ENCODE measurements at regions not wholly inside any gene's neighbourhood (a gene's known extent, or its start where the extent isn't known, plus 50 kb on each side); places are given as distances from the start of the nearest gene placed in this dataset.

GRCh38 chr18:47530695-47531094 is 279.2 kb upstream of the SKOR2 start:
- DNase-seq = no peak

DNA sequence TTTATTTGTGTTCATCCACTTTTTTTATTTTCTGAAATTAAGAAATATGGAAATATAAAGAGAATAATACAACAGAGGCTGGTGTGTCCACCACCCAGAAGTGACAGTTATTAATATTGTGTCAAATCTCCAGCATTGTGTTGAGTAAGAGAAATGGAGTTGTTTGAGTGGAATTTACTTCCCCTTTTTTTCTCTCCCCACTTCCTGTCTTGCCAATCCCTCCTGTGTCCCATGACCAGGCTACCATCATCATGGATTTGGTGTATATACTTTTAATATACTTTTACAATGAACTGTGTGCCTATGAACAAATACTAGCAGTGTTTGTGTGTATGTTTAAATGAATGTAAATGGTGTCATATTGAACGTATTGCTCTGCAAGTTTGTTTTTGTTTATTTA is 276.9 kb upstream of the SKOR2 start:
- DNase-seq = no peak

DNA sequence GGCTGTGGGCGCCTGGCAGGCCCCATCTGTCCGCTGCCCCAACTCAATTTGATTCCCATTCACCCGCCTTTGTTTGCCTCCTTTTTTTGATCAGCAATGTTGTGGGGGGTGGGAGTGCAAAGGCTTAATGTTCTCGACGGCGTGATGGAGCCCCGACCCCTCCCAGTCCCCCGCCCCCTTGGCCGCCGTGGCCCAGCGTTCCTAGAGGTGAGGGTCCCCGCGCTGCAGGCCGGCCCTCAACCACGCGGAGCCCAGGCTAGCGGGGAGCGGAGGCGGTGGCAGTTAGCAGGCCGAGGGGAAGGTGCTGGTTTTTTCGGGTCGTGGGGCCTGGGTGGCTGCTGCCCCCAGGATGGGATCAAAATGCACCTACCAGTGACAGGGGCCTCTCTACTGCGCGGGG is 274.7 kb upstream of the SKOR2 start:
- DNase-seq = no peak

DNA sequence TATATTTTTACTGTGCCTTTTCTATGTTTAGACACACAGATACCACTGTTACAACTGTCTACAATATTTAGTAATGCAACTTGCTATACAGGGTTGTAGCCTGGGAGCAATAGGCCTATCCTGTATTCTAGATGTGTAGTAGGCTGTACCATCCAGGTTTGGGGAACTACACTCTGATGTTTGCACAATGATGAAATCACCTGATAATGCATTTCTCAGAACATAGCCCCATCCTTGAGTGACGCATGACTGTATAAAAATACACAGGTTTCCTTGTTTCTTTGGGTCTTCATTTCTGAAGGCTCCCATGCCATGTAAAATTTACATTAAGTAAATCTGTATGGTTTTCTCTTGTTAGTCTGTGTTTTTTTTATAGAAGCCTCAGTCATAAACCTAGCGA is 270.9 kb upstream of the SKOR2 start:
- no peak for DNase-seq

DNA sequence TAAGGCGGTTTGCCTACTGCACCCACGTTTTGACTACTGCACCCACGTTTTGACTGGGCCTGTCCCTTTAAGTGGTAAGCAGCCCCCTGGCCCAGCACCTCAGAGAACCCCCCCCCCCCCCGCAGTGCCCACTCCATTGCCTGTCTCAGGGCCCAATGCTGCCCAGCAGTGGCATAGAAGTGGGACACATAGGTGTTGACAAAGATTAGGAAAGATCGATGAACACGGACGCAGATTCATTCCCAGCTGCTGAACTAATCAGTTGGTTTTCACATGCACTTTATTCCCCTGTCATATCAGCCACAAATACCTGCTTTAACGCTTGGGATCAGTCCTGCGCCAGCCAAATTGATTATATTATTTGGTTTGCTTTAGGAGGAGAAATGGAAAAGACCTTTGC is 268.8 kb upstream of the SKOR2 start:
- DNase-seq = no peak

DNA sequence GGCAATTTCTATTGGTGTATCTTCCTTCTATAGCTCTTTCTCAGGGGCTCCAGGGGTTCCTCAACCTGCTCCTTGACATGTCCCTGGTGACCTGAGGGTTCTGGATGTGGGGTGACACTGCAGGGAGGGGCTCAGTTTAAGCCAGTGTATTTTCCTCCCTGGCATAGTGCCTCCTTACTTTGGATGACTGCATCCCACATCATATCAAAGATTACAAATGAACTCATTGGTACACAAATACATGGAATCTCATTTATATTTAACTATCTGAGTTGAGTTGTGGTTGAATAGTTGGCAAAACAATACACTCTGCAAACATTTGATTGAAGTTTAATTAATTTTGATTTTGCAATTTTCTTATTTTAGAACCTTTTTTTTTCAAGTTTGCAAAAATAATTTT is 268.2 kb upstream of the SKOR2 start:
- DNase-seq = no peak

DNA sequence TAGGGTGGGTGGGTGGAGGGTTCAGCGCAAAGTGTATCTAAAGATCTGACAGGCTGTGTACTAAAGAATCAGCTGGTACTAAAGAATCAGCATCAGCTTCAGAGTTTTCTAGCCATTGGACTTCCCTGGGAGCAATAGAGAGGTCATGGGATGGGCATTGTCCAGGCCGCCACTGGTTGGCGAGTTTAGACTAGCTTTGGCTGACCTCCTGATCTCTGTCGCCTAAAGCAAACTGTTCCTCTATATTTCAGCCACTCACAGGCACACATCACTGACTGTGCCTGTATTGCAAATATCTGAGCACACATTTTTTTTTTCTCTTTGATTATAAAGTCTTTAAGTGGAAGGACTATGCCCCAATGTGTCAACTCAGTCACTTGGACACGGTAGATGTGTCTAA is 267.8 kb upstream of the SKOR2 start:
- no peak for DNase-seq

DNA sequence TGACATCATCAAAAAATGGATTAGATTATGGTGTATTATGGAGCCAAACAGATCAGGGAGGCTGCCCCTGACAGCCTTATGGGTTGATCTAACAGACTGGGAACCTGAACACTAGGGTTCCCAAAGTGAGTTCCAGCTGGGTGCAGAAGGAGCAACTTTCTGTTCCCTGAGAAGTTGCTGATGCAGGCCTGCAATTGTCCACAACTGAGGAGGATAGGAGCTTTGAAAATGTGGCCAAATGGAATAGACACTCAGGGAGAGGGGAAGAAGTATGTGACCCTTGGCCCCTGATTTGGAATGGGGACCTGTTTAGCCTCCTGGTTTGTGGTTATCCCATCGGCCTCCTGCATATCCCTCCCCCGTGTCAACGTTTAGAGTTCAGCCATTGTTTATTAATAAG is 262.2 kb upstream of the SKOR2 start:
- DNase-seq = no peak

- no peak for DNase-seq
These were observed 261.4 kb upstream of the SKOR2 start for GRCh38 chr18:47512726-47513435.

DNA sequence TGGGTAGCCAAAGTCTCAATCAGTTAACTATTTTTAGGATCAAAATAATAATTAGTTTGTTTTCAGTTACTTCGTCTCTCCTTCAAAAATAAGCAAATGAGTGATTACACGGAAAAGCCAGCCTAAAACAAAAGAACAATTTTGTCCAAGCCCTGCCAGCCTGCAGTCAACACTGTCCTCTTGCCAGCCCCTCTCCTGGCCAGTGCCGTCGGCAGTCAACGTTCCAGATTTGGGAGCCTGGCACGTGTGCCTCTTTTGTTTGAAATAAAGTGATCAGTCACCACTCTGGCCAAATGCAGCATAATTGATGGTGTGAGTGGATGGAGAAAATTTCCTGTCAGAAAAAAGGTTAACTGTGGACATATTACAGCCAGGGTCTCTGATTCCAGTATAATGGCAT is 260.6 kb upstream of the SKOR2 start:
- no peak for DNase-seq

DNA sequence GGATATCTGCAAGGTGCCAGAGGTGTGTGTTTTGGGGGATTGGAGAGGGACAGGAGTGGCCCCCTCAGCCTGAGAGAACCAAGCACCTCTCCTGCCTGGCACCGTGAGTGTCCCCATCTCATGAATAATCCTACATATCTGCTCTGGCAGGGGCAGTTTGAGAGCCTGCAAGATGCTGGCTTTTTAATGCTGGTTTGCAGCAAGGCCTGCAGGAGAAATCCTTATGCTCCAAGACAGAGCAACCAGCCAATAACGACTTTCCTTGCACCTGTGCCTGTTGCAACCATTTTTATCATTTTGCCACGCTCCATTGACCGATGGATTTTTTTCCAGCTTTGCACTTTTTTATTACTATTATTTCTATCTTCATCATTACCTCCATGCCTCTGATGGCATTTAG is 259.4 kb upstream of the SKOR2 start:
- DNase-seq = no peak

- no peak for DNase-seq
These were observed 256.2 kb upstream of the SKOR2 start for GRCh38 chr18:47507651-47508050.

DNA sequence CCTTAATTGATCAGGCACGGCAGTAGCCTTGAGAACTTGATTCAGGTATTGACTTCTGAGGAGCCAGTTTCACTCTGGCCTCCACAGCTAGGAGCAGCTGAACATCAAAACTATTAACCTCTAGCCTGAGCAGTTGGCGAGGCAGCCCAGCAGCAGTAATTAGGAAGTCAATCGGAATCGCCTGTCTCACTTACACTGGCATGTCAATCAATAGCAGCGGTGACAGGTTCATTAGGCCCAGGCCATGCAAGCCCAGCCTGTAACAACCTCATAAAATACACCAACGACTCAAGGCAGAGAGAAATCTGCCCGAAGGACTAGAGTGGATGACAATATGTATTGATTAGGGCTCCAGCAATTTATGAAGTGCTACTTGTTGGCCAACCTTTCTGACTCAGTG is 255.4 kb upstream of the SKOR2 start:
- no peak for DNase-seq

GRCh38 chr18:47501946-47502345 is 250.5 kb upstream of the SKOR2 start:
- DNase-seq = no peak

GRCh38 chr18:47500930-47501329 is 249.5 kb upstream of the SKOR2 start:
- DNase-seq = no peak

DNA sequence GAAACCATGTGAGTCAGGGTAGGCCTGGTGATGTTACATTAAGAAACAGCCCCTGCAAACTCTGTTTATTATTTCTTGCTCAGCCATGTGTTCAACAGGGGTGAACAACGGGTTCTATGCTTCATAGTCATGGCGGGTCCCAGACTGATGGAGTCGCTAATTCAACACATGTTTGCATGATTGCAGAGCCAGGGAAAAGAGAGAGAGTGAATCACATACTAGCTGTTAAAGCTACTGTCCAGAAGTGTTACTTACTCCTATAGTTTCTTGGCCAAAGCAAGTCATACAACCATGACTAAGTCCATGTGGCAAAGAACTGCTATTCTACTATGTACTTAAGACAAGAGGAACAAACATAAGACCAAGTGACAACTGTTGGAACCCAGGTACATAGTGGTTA is 241.2 kb upstream of the SKOR2 start:
- DNase-seq = no peak

- no peak for DNase-seq
These were observed 239.4 kb upstream of the SKOR2 start for GRCh38 chr18:47490882-47491281.

- DNase-seq = no peak
These were observed 233.8 kb upstream of the SKOR2 start for GRCh38 chr18:47485221-47485797.

GRCh38 chr18:47484068-47484467 is 232.6 kb upstream of the SKOR2 start:
- DNase-seq = no peak

DNA sequence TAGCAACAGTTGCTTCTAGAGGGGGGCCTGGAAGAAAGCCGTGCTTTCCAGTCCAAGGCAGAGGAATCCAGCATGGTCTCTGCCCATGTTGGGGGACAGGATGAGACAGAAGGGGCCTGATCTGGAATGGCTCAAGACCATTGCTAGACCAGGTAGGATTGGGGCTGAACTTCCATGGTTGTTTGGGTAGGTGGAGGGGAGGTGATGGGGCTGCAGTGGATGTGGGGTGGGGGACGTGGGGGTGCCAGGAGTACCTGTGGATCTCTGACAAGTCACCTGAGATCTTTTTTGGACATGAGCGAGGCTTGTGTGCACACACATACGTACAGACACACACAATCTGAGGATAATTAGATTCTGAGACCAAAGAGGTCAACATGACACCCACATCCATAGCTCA is 228.7 kb upstream of the SKOR2 start:
- DNase-seq = no peak

DNA sequence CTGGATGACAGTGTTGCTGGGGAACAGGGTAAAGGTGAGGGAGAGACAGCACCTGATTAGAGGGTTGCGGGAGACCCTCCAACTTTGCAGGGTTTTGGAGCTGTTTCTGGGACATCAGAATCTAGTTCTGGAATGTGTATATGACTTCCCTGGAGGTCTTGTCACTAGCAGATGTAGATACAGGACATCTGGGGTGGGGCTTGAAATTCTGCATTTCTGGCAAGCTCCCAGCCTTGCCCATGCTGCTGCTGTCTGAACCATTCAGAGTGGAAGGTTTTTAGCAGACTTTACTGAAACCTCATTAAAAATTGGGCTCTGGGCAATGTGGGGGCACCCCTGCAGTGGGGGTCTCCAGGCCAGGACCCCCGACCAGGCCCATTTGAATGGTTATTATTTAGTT is 220.3 kb upstream of the SKOR2 start:
- no peak for DNase-seq

DNA sequence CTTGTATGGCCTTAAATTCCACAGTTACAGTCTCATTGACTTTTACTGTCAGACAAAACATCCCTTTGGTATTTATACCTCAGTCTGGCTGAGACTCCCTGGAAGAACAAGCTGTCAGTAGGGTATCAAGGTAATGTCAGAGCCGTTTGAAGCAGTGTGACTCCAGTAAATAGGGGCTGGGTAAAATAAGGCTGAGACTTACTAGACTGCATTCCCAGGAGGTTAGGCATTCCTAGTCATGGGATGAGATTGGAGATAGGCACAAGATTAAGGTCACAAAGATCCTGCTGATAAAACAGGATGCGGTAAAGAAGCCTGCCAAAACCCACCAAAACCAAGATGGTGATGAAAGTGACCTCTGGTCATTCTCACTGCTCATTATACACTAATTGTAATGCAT is 219.5 kb upstream of the SKOR2 start:
- DNase-seq = no peak

DNA sequence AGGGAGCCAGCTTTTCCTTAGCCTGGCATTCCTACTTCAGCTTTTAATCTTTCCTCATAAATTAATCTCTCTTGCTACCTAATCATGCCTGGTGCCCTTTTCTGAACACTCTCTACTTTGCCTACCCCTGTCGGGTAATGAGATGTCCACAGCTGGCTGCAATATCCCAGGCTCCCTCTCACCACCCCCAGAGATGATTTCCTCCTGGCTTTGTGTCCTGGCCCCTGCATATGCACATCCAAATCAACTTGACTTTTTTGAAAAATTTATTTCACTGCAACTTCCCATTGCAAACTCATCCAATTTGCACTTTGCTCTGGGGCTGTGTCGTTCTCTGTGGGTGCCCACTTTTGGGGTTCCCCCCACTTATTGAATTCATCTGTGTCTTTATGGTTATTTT is 218.1 kb upstream of the SKOR2 start:
- no peak for DNase-seq

- DNase-seq = no peak
These were observed 210.5 kb upstream of the SKOR2 start for GRCh38 chr18:47461977-47462376.

DNA sequence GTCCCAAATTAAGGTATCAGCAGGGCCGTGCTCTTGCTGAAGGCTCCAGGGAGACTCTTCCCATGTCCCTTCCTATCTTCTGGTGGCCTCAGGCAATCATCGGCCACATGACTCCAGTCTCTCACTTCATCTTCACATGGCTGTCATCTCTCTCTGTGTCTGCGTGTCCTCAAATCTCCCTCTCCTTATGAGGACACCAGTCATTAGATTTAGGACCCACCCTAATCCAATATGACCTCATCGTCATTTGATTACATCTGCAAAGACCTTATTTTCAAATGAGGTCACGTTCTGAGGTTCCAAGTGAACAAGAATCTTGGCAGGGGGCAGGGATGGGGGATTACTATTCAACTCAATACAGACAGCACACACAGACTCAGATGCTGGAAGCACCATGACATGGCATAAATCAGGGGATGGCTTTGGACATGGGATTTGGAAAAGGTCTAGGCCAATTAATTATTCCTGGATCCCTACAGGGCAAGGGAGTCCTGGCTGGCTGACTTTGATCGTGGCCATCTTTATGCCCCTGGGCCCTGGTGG is 210.0 kb upstream of the SKOR2 start:
- no peak for DNase-seq
